ENCODE measurements at regions not wholly inside any gene's neighbourhood (a gene's known extent, or its start where the extent isn't known, plus 50 kb on each side); places are given as distances from the start of the nearest gene placed in this dataset.
"Not testable (repeated sequence)": the region's sequence is repeated elsewhere in the genome, so short reads cannot be mapped to it uniquely, and the experiment has no call there.

- DNase-seq = no peak
These were observed 133.3 kb upstream of the LMNTD1 start for GRCh38 chr12:25686351-25686750.

DNA sequence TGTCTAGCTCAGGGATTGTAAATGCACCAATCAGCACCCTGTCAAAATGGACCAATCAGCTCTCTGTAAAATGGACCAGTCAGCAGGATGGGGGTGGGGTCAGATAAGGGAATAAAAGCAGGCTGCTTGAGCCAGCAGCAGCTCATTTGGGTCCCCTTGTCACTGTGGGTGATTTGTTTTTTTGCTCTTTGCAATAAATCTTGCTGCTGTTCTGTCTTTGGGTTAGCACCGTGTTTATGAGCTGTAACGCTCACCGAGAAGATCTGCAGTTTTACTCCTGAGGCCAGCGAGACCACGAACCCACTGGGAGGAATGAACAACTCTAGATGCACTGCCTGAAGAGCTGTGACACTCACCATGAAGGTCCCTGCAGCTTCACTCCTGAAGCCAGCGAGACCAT lies 134.1 kb upstream of the LMNTD1 start:
- no peak for DNase-seq

DNA sequence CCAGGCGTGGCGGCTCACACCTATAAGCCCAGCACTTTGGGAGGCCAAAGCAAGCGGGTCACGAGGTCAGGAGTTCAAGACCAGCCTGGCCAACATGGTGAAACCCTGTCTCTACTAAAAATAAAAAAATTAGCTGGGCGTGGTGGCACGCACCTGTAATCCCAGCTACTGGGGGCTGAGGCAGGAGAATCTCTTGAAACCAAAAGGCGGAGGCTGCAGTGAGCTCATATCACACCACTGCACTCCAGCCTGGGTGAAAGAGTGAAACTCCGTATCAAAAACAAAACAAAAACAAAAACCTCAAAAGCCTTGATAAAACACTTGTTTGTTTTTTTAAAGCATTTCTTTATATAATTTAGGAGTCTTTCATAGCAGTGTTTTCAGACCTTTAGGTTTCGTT lies 135.8 kb upstream of the LMNTD1 start:
- DNase-seq = not testable (repeated sequence)

DNA sequence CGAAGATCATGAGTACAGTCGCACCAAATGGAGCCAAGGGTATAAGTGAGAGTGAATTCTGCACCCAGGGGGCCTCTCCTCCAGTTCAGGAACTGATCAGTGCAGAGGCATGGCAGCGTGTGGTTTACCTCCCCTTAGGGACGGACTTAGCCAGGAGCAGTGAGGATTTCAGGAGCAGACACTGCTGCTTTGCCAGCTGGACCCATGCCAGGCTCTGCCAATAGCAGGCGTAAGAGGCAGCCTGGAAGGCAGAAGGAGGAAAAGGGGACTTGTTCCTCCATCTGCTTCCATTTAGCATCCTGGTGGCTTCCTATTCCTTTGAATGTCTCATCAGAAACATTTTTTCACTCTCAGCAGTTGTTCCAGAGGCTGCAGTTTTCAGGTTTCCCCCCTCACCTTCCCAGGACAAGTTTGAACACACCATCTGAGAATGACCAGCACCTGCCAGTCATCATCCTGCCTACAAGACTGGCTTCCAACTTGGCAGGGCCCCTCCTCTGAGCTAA lies 137.0 kb upstream of the LMNTD1 start:
- DNase-seq = peak; percentile 82

GRCh38 chr12:25690996-25691864 lies 138.1 kb upstream of the LMNTD1 start:
- no peak for DNase-seq

DNA sequence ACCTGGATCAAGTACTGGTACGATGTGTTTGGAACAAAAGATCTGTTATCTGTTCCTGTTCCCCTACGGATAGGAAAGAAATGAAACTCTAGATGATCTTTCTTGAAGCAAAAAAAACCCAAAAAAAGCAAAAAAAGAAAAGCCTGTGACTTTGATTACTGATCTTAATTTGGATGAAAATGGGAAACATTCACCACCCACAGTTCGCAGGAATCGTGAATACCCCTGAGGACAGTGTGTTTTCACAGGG lies 138.7 kb upstream of the LMNTD1 start:
- DNase-seq = no peak

GRCh38 chr12:25692115-25693035 lies 139.3 kb upstream of the LMNTD1 start:
- DNase-seq = no peak

- no peak for DNase-seq
These were observed 141.0 kb upstream of the LMNTD1 start for GRCh38 chr12:25694072-25694471.

- no peak for DNase-seq
These were observed 142.5 kb upstream of the LMNTD1 start for GRCh38 chr12:25695574-25695973.

- no peak for DNase-seq
These were observed 145.7 kb upstream of the LMNTD1 start for GRCh38 chr12:25698772-25699171.

- no peak for DNase-seq
These were observed 146.4 kb upstream of the LMNTD1 start for GRCh38 chr12:25699454-25699853.

DNA sequence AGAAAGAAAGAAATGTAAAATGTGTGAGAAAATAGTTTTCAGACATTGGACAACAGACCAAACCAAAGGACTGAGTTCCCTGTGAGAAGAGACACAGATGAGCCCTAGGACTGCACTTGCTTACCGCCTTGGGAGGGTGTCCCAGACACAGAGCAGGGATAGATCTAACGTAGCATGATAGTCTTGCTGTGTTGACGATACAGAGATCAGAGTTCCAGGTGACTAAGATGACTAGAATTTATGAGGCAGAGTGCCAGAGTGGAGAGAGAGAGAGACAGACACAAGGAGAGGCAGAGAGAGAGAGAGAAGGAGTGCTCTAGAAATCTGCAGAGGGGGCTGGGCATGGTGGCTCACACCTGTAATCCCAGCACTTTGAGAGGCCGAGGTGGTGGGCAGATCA lies 148.2 kb upstream of the LMNTD1 start:
- peak; percentile 73 for DNase-seq

DNA sequence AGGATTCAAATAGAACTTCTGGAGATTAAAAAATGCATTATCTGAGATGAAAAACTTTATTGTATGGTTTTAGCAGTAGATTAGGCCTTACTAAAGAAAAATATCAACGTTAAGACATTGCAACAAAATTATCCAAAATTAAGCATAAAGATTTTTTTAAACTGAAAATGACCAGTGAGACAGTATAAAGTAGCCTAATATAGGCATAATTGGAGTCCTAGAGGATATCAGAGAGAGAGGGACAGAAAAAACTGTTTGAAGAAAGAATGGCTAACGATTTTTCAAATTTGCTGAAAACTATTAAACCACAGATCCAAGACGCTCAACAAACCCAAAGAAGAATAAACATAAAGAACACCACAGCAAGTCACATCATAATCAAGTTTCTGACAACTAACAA lies 149.5 kb upstream of the LMNTD1 start:
- DNase-seq = no peak

- DNase-seq = no peak
These were observed 152.2 kb upstream of the LMNTD1 start for GRCh38 chr12:25705261-25705660.

DNA sequence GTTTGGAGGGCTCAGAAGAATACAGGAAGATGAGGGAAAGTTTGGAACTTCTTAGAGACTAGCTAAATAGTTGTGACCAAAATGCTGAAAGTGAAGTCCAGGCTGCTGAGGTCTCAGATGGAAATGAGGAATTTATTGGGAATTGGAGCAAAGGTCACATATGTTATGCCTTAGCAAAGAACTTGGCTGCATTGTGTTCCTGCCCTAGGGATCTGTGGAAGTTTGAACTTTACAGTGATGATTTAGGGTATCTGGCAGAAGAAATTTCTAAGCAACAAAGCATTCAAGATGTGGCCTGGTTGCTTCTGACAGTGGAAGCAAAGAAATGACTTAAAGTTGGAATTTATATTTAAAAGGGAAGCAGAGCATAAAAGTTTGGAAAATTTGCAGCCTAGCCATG lies 153.6 kb upstream of the LMNTD1 start:
- DNase-seq = not testable (repeated sequence)

DNA sequence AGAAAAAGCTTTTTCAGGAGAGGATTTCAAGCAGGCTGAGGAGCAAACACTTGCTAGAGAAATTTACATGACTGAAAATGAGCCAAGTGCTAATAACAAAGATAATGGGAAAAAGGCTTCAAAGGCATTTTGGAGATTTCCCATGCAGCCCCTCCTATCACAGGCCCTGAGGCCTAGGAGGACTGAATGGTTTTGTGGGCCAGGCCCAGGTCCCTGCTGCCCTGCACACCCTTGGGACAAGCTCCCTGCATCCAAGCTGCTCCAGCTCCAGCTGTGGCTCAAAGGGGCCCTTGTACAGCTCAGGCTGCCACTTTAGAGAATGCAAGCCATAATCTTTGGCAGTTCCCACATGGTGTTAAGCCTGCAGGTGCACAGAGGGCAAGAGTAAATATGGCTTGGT lies 154.0 kb upstream of the LMNTD1 start:
- no peak for DNase-seq

- no peak for DNase-seq
These were observed 155.6 kb upstream of the LMNTD1 start for GRCh38 chr12:25708661-25709060.

- DNase-seq = no peak
These were observed 157.0 kb upstream of the LMNTD1 start for GRCh38 chr12:25710128-25710527.

GRCh38 chr12:25710938-25711605 lies 158.0 kb upstream of the LMNTD1 start:
- peak; percentile 88 for DNase-seq

- no peak for DNase-seq
These were observed 159.1 kb upstream of the LMNTD1 start for GRCh38 chr12:25712169-25712568.

DNA sequence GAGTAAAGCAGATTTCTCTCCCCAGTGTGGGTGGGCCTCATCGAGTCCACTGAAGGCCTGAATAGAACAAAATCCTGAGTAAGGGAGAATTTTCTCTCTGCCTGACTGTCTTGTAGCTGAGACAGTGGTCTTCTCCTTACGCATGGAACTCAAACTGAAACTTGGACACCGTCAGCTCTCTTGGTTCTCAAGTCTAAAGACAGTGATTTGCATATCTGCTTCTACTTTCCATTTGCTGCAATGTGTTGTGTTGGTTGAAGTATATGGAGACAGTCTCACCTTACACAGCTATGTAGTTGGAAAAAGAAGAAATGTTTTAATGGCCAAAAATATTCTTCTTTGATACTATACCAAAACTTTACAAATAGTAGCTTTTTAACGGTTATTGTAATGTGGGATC lies 160.2 kb upstream of the LMNTD1 start:
- no peak for DNase-seq

- DNase-seq = no peak
These were observed 161.3 kb upstream of the LMNTD1 start for GRCh38 chr12:25714198-25714984.

DNA sequence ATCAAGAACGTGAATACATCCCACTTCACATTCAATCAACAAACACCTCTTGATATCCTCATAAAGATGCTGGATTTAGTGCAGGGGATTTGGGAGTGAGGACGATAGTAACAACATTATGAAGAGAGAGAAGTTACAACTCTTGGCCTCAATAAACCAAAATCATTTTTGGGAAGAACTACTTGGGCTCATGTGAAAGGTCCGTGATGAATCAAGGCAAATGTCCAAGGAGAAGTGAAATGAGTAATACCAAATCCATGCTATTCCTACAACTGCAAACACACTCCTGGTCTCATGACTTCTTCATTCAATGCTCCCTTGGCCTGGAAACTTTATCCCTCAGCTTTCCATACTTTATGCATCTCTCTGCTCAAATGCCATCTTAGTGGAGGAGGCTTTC lies 162.0 kb upstream of the LMNTD1 start:
- no peak for DNase-seq

Measured in DMS53 (cell line).